Neuron (in vitro differentiated cells): ENCODE measurements at regions not wholly inside any gene's neighbourhood (a gene's known extent, or its start where the extent isn't known, plus 50 kb on each side); places are given as distances from the start of the nearest gene placed in this dataset.
"Not testable (repeated sequence)": the region's sequence is repeated elsewhere in the genome, so short reads cannot be mapped to it uniquely, and the experiment has no call there.

ENCODE experiments used
- H2AFZ ChIP-seq: one replicate; pipeline ENCODE4 v1.6.1; 2013; ENCODE audit warnings: low read depth, mild to moderate bottlenecking, inconsistent platforms, low read length, moderate library complexity
- H3K27me3 ChIP-seq: one replicate; pipeline ENCODE4 v1.6.1; 2013; ENCODE audit warnings: low read length; ENCODE audit not compliant: insufficient read depth
- H3K36me3 ChIP-seq: one replicate; pipeline ENCODE4 v1.6.1; 2013; ENCODE audit warnings: low read length; ENCODE audit not compliant: insufficient read depth
- H3K4me1 ChIP-seq: one replicate; pipeline ENCODE4 v1.6.1; 2013; ENCODE audit warnings: low read length; ENCODE audit not compliant: insufficient read depth
- H3K4me3 ChIP-seq: 2 replicates; pipeline ENCODE4 v1.5.1; 2013; ENCODE audit warnings: mild to moderate bottlenecking, low read length, moderate library complexity
- H3K9me3 ChIP-seq: one replicate; pipeline ENCODE4 v1.6.1; 2013; ENCODE audit warnings: low read length

- not testable (repeated sequence) for H3K4me1 ChIP-seq, H3K4me3 ChIP-seq, H3K36me3 ChIP-seq, H2AFZ ChIP-seq, H3K27me3 ChIP-seq, H3K9me3 ChIP-seq
Observed at GRCh38 chr6:103709236-103709635, 1150.5 kb downstream of the HACE1 start.

GRCh38 chr6:103707596-103708325, 1152.0 kb downstream of the HACE1 start:
- Histone ChIP-seq H3K9me3 (no peaks in the 10 kb centered on the region), H3K27me3 (no peaks in the 10 kb centered on the region), H2AFZ (no peak overlapping the region), H3K4me3 (no peak overlapping the region), H3K36me3 (no peaks in the 10 kb centered on the region), H3K4me1 (no peaks in the 10 kb centered on the region)

- Histone ChIP-seq H3K4me3 (no peak overlapping the region), H3K4me1 (no peaks in the 10 kb centered on the region), H3K36me3 (no peaks in the 10 kb centered on the region), H3K9me3 (no peaks in the 10 kb centered on the region), H3K27me3 (no peaks in the 10 kb centered on the region), H2AFZ (no peak overlapping the region)
Observed at GRCh38 chr6:103699769-103700168, 1160.0 kb downstream of the HACE1 start.

GRCh38 chr6:103687430-103687829, 1172.3 kb downstream of the HACE1 start:
- Histone ChIP-seq H3K36me3 (no peaks in the 10 kb centered on the region), H3K9me3 (no peaks in the 10 kb centered on the region)

GRCh38 chr6:103680116-103680515, 1179.6 kb downstream of the HACE1 start:
- no peaks in the 10 kb centered on the region for H3K9me3 ChIP-seq
- H3K27me3 ChIP-seq = no peaks in the 10 kb centered on the region
- no peak overlapping the region for H3K4me3 ChIP-seq
- no peak overlapping the region for H2AFZ ChIP-seq
- H3K36me3 ChIP-seq = no peaks in the 10 kb centered on the region
- no peaks in the 10 kb centered on the region for H3K4me1 ChIP-seq

More at GRCh38 chr6:103687430-103687829, 1172.3 kb downstream of the HACE1 start:
- no peak overlapping the region for H2AFZ ChIP-seq
- no peaks in the 10 kb centered on the region for H3K4me1 ChIP-seq
- no peak overlapping the region for H3K4me3 ChIP-seq
- no peaks in the 10 kb centered on the region for H3K27me3 ChIP-seq

GRCh38 chr6:103677290-103677689, 1182.4 kb downstream of the HACE1 start:
- Histone ChIP-seq H2AFZ (no peak overlapping the region), H3K27me3 (no peaks in the 10 kb centered on the region), H3K36me3 (no peaks in the 10 kb centered on the region), H3K9me3 (no peaks in the 10 kb centered on the region), H3K4me3 (no peak overlapping the region), H3K4me1 (no peaks in the 10 kb centered on the region)

- Histone ChIP-seq H3K4me3 (no peak overlapping the region), H3K27me3 (no peaks in the 10 kb centered on the region)
Observed at GRCh38 chr6:103675807-103676406, 1183.8 kb downstream of the HACE1 start.

GRCh38 chr6:103674790-103675189, 1184.9 kb downstream of the HACE1 start:
- Histone ChIP-seq H3K9me3 (no peaks in the 10 kb centered on the region), H3K4me3 (no peak overlapping the region), H2AFZ (no peak overlapping the region), H3K36me3 (no peaks in the 10 kb centered on the region), H3K27me3 (no peaks in the 10 kb centered on the region), H3K4me1 (no peaks in the 10 kb centered on the region)

More at GRCh38 chr6:103675807-103676406, 1183.8 kb downstream of the HACE1 start:
- peak overlapping the region; percentile 54 for H2AFZ ChIP-seq
- H3K4me1 ChIP-seq = no peaks in the 10 kb centered on the region
- no peaks in the 10 kb centered on the region for H3K9me3 ChIP-seq
- no peaks in the 10 kb centered on the region for H3K36me3 ChIP-seq

GRCh38 chr6:103672169-103672568, 1187.5 kb downstream of the HACE1 start:
- H3K4me1 ChIP-seq = no peaks in the 10 kb centered on the region
- no peak overlapping the region for H2AFZ ChIP-seq
- no peak overlapping the region for H3K4me3 ChIP-seq
- H3K9me3 ChIP-seq = no peaks in the 10 kb centered on the region
- H3K27me3 ChIP-seq = no peaks in the 10 kb centered on the region
- H3K36me3 ChIP-seq = no peaks in the 10 kb centered on the region

- Histone ChIP-seq H3K27me3 (no peaks in the 10 kb centered on the region), H3K36me3 (no peaks in the 10 kb centered on the region), H3K9me3 (no peaks in the 10 kb centered on the region), H3K4me3 (no peak overlapping the region), H3K4me1 (no peaks in the 10 kb centered on the region), H2AFZ (no peak overlapping the region)
Observed at GRCh38 chr6:103629613-103630012, 1230.1 kb downstream of the HACE1 start.

GRCh38 chr6:103617642-103618041, 1242.1 kb downstream of the HACE1 start:
- no peaks in the 10 kb centered on the region for H3K9me3 ChIP-seq
- H3K36me3 ChIP-seq = no peaks in the 10 kb centered on the region
- H2AFZ ChIP-seq = no peak overlapping the region
- no peaks in the 10 kb centered on the region for H3K27me3 ChIP-seq
- H3K4me3 ChIP-seq = no peak overlapping the region
- H3K4me1 ChIP-seq = no peaks in the 10 kb centered on the region

- Histone ChIP-seq H3K4me1 (no peaks in the 10 kb centered on the region), H3K4me3 (no peak overlapping the region), H3K36me3 (no peaks in the 10 kb centered on the region), H3K27me3 (no peaks in the 10 kb centered on the region), H2AFZ (no peak overlapping the region), H3K9me3 (no peaks in the 10 kb centered on the region)
Observed at GRCh38 chr6:103587722-103588121, 1272.0 kb downstream of the HACE1 start.

- H3K36me3 ChIP-seq = no peaks in the 10 kb centered on the region
Observed at GRCh38 chr6:103578115-103578514, 1281.6 kb downstream of the HACE1 start.

GRCh38 chr6:103570431-103570830, 1289.3 kb downstream of the HACE1 start:
- Histone ChIP-seq H3K4me3 (no peak overlapping the region), H3K4me1 (no peaks in the 10 kb centered on the region), H2AFZ (no peak overlapping the region), H3K9me3 (no peaks in the 10 kb centered on the region), H3K36me3 (no peaks in the 10 kb centered on the region), H3K27me3 (no peaks in the 10 kb centered on the region)

More at GRCh38 chr6:103578115-103578514, 1281.6 kb downstream of the HACE1 start:
- H3K9me3 ChIP-seq = no peaks in the 10 kb centered on the region
- no peak overlapping the region for H3K4me3 ChIP-seq
- H2AFZ ChIP-seq = no peak overlapping the region
- no peaks in the 10 kb centered on the region for H3K4me1 ChIP-seq
- no peaks in the 10 kb centered on the region for H3K27me3 ChIP-seq
